IPS DF 6.9 (cell line): ENCODE measurements at regions not wholly inside any gene's neighbourhood (a gene's known extent, or its start where the extent isn't known, plus 50 kb on each side); places are given as distances from the start of the nearest gene placed in this dataset.

Experiments
- DNase-seq: peaks from one replicate; pipeline ENCODE4 v3.0.0-alpha.2; 2013; ENCODE audit warnings: low read depth, low spot score
- H3K27ac ChIP-seq: one replicate; pipeline ENCODE4 v1.5.1; 2013; ENCODE audit warnings: low read length, control low read depth
- H3K27me3 ChIP-seq: 2 replicates; pipeline ENCODE4 v1.6.1; 2013; ENCODE audit warnings: mild to moderate bottlenecking, low read length; ENCODE audit not compliant: control insufficient read depth, insufficient read depth
- H3K36me3 ChIP-seq: 2 replicates; pipeline ENCODE4 v1.6.1; 2013; ENCODE audit warnings: low read length; ENCODE audit not compliant: control insufficient read depth, insufficient read depth
- H3K4me1 ChIP-seq: 2 replicates; pipeline ENCODE4 v1.6.1; 2013; ENCODE audit warnings: low read length; ENCODE audit not compliant: control insufficient read depth, insufficient read depth
- H3K4me3 ChIP-seq: 2 replicates; pipeline ENCODE4 v1.5.1; 2013; ENCODE audit warnings: mild to moderate bottlenecking, low read length
- H3K9me3 ChIP-seq: 2 replicates; pipeline ENCODE4 v1.6.1; 2013; ENCODE audit warnings: low read length, inconsistent platforms; ENCODE audit not compliant: control insufficient read depth, insufficient read depth
- WGBS: extraction: QIAGEN DNeasy Blood & Tissue Kit; methylation state at CpG from one replicate; pipeline ENCODE4 v1.1.7; 2013; ENCODE audit warnings: mixed read lengths, missing lambda C conversion rate; ENCODE audit not compliant: insufficient read length, insufficient coverage; 5-methylcytosine and 5-hydroxymethylcytosine counted together

DNA sequence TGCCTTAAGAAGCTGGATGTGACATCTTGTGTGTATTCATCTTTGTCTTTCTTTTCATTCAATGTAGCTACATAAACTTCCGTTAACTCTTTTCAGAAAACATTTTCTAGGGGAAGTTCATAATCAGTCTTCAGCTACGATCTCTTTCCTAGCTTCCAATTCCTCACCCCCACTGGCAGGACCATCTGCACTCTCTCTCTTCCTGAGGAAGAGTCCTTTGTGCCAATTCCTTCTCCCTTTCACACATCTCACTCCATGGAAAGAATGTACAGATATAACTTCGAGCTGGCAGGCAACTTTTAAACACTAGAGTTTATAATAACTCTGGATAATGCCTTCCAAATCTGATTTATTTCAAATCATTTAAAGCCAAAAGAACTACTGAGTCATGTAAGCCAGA, 495.7 kb downstream of the GALC start:
- no peaks in the 10 kb centered on the region for H3K4me1 ChIP-seq
- no peaks in the 10 kb centered on the region for H3K9me3 ChIP-seq
- H3K27ac ChIP-seq = no peak overlapping the region
- no peaks in the 10 kb centered on the region for H3K36me3 ChIP-seq
- no peak overlapping the region for H3K4me3 ChIP-seq
- DNase-seq = no peak
- no peaks in the 10 kb centered on the region for H3K27me3 ChIP-seq
- WGBS = no CpG with 5 or more reads among the region's 3 CpGs

DNA sequence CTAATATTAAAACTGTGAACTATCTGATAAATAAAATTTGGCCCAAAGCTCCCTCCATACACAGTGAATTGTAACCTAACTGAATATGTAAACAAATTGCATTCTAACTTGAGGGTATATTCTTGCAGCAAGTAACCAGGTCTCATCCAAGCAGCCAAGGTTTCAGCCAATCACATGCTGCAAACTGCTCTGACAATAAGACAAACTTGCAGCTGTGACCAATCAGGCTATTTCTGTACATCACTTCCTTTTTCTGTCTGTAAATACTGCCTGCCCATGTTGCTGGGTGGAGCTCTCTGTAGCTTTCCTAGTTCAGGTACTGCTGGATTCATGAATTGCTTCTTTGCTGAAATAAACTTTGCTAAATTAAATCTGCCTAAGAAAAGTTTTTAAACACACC, 499.0 kb downstream of the GALC start:
- Histone ChIP-seq H3K9me3 (no peaks in the 10 kb centered on the region), H3K27ac (no peak overlapping the region), H3K4me3 (no peak overlapping the region), H3K36me3 (no peaks in the 10 kb centered on the region), H3K27me3 (no peaks in the 10 kb centered on the region), H3K4me1 (0 out of 2 replicates have a peak, but pooled peaks cover 1% of the 10 kb centered on the region)
- DNase-seq = no peak

DNA sequence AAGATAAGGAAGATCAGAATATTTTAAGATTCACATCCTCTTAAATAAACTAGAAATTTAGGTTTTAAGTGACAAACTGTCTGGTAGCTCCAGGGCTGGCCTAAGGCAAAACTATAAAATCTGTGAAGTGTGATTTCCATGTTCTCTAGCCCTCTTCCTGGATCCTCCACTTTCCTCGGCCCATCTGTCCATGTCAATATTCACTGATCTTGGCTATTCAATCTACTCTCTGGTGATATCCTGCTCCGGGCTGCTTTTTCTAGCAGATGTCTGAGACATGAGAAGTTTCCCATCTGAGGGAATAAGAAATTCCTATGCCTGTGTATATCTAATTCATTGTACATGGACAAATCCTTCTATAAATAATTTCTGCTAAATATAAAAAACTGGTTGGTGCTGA, 500.4 kb downstream of the GALC start:
- Histone ChIP-seq H3K27ac (no peak overlapping the region), H3K4me1 (0 out of 2 replicates have a peak, but pooled peaks cover 1% of the 10 kb centered on the region), H3K4me3 (no peak overlapping the region), H3K36me3 (no peaks in the 10 kb centered on the region), H3K9me3 (no peaks in the 10 kb centered on the region), H3K27me3 (no peaks in the 10 kb centered on the region)
- no CpG with 5 or more reads among the region's 2 CpGs for WGBS
- DNase-seq = no peak

DNA sequence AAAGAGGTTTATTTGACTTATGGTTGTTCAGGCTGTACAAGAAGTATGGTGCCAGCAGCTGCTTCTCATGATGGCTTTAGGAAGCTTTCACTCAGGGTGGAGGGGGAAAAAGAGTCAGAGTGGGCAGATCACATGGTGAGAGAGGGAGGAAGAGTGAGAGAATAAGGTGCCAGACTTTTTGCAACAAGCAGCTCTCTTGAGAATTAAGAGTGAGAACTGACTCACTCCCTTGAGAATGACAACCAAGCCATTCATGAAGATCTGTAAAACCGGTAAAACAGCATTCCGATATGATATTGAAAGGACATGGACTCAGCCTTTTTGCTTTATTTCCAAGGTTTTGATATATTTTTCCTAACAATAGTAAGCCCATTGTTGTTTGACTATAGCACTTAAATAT, 501.2 kb downstream of the GALC start:
- H3K27ac ChIP-seq = no peak overlapping the region
- WGBS = no CpG with 5 or more reads among the region's 2 CpGs
- H3K4me1 ChIP-seq = 0 out of 2 replicates have a peak, but pooled peaks cover 1% of the 10 kb centered on the region
- no peaks in the 10 kb centered on the region for H3K9me3 ChIP-seq
- H3K4me3 ChIP-seq = no peak overlapping the region
- no peaks in the 10 kb centered on the region for H3K27me3 ChIP-seq
- no peak for DNase-seq
- no peaks in the 10 kb centered on the region for H3K36me3 ChIP-seq

DNA sequence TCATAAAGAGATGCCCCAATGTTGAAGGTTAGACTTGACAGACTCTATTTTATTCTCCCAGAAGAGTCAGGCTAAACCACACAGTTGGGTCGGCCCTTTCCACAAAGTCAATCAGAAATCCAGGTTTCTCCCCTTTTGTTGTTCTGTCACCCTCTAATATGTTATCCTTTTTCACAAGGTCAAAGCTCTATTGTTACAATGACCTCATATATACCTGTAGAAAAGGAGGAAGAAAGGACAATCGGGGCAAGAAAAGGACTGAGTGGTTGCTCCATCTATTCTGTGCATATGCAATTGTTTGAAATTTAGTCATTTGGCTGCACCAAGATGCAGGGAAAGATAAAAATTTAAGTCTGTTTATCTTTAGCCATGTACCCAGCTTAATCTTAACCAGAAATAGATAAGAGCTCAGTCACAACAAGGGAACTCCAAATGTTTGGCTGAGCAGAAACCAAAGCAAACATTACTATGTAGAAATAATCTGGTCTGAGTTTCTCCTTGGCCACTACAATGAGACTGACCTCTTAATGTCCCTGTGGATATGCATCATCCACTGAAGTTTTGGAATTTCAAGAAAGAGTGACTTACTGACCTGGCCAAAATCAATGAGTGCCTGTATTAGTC, 503.7 kb downstream of the GALC start:
- no peaks in the 10 kb centered on the region for H3K36me3 ChIP-seq
- WGBS = no CpG with 5 or more reads among the region's 2 CpGs
- no peak overlapping the region for H3K4me3 ChIP-seq
- no peak overlapping the region for H3K27ac ChIP-seq
- H3K9me3 ChIP-seq = no peaks in the 10 kb centered on the region
- DNase-seq = no peak
- no peaks in the 10 kb centered on the region for H3K27me3 ChIP-seq
- H3K4me1 ChIP-seq = 0 out of 2 replicates have a peak, but pooled peaks cover 1% of the 10 kb centered on the region

DNA sequence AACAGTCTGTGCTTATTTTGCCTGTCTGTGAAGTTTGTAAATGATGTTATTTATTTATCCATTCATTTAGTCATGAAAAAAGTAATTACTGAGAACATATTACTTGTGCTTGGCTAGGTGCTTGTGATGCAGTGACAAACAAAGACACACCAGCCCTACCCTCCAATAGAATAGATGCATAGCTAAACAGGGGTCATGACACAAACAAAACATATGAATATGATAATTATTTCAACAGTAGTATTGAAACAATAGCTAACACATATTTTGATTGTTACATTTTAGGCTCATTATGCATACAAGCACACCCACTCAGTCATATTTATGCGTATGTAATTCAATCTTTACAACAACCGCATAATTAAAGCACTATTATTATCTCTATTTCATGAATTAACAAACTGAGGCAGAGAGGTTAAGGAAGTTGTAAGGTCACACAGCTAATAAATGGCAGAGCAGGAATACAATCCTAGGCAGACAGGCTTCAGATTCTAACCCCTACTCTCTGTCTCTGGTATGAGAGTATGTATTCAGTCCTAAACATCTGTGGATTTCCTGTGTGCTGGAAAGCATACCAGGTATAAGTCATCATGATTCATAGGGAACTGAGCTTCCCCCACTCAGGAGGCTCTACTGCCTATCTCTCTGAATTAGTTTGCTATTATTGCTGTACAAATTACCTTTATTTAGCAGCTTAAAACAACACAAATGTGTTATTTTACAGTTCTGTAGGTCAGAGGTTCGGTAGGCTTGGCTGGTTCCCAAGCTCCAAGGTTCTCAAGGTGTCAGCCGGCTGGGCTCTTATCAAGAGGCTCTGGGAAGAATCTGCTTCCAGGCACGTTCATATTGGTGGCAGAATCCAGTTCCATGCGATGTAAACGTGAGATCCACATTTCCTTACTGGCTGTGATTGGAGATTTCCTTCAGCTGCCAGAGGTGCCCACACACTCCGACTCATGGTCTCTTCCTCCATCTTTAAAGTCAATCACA, 509.4 kb downstream of the GALC start:
- Histone ChIP-seq H3K27me3 (no peaks in the 10 kb centered on the region), H3K36me3 (no peaks in the 10 kb centered on the region), H3K4me1 (no peaks in the 10 kb centered on the region), H3K9me3 (no peaks in the 10 kb centered on the region), H3K27ac (no peak overlapping the region), H3K4me3 (no peak overlapping the region)
- 100% methylated on average over 2 of the region's 8 CpGs for WGBS
- no peak for DNase-seq

DNA sequence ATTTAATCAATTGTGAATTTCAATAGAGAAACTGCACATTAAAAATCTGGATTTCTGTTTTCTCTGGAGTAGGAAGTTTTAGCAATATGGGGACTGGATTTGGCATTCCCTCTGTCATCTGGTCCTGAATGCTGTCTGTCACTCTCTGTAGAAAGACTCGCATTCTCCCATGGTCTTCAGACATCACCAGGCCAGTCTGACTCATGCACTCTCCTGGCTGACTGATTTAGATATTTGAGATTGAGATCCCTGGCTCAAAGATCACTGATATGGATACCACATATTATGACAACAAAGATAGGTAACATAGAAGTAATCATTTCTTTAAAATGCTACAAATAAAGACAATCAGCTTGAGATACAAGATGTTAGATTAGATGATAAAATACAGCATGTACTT, 524.5 kb downstream of the GALC start:
- no CpG with 5 or more reads among the region's 1 CpG for WGBS
- DNase-seq = no peak
- no peak overlapping the region for H3K4me3 ChIP-seq
- no peaks in the 10 kb centered on the region for H3K36me3 ChIP-seq
- H3K27me3 ChIP-seq = no peaks in the 10 kb centered on the region
- no peak overlapping the region for H3K27ac ChIP-seq
- no peaks in the 10 kb centered on the region for H3K9me3 ChIP-seq
- no peaks in the 10 kb centered on the region for H3K4me1 ChIP-seq

DNA sequence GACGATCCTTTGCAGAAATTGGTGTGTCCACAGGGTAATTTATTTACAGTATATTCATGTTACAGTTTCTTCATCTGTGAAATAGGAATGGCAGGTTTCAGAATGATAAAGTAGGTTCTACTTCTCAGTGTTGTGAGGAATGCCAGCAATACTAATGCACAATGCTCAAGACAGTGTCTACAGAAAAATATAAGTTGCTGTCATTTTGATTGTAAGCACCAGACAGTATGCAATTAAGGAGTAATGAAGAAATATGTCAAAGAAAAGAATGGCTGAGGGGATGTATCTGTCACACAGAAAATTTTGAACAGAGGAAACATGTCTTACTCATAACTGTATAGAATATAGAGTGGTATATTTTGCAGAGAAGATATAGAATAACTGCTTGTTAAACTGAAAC, 525.4 kb downstream of the GALC start:
- no peaks in the 10 kb centered on the region for H3K4me1 ChIP-seq
- WGBS = no CpG with 5 or more reads among the region's 1 CpG
- H3K27me3 ChIP-seq = no peaks in the 10 kb centered on the region
- no peak overlapping the region for H3K4me3 ChIP-seq
- DNase-seq = no peak
- no peaks in the 10 kb centered on the region for H3K9me3 ChIP-seq
- no peak overlapping the region for H3K27ac ChIP-seq
- no peaks in the 10 kb centered on the region for H3K36me3 ChIP-seq

DNA sequence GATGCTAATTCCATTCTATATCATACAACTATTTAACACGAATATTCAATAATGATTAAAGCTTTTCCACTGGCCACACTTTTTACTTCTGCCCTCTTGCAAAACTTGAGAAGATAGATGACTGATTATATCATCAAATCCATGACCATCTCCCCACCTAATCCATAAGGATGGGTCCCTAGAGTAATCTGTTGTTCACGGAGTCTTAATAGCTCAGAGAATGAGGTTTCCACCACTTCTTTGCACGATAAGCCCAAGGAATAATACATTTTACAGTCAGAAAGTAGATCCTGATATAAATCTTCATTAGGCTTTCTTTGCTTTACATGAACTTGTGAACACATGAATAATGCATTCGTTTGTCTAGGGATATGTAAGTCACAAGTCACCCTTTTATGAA, 527.2 kb downstream of the GALC start:
- Histone ChIP-seq H3K4me3 (no peak overlapping the region), H3K9me3 (no peaks in the 10 kb centered on the region), H3K36me3 (no peaks in the 10 kb centered on the region), H3K27me3 (no peaks in the 10 kb centered on the region), H3K4me1 (no peaks in the 10 kb centered on the region), H3K27ac (no peak overlapping the region)
- DNase-seq = no peak
- WGBS = 100% methylated on average over 1 of the region's 4 CpGs

DNA sequence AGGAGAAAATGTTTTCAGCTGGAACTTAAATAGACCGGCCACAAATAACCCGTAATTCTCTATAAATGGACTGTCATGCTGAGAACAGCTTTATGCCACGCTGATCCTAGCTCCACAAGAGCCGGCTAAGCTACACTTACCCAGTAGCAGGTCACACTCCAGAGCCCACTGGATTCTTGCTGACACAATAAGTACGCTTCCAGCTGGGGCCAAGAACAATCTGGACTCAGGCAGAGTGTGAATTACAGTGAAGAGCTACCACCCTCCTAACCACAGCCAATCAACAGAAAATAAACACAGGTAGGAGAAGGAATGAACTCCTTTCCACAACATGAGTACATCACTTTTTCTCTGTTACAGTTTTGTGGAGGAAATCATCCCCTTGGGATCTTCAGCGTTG, 531.3 kb downstream of the GALC start:
- DNase-seq = no peak
- Histone ChIP-seq H3K9me3 (no peaks in the 10 kb centered on the region), H3K4me3 (no peak overlapping the region), H3K27me3 (no peaks in the 10 kb centered on the region), H3K4me1 (no peaks in the 10 kb centered on the region), H3K36me3 (no peaks in the 10 kb centered on the region), H3K27ac (no peak overlapping the region)
- no CpG with 5 or more reads among the region's 6 CpGs for WGBS
